ENCODE measurements at regions not wholly inside any gene's neighbourhood (a gene's known extent, or its start where the extent isn't known, plus 50 kb on each side); places are given as distances from the start of the nearest gene placed in this dataset.

DNA sequence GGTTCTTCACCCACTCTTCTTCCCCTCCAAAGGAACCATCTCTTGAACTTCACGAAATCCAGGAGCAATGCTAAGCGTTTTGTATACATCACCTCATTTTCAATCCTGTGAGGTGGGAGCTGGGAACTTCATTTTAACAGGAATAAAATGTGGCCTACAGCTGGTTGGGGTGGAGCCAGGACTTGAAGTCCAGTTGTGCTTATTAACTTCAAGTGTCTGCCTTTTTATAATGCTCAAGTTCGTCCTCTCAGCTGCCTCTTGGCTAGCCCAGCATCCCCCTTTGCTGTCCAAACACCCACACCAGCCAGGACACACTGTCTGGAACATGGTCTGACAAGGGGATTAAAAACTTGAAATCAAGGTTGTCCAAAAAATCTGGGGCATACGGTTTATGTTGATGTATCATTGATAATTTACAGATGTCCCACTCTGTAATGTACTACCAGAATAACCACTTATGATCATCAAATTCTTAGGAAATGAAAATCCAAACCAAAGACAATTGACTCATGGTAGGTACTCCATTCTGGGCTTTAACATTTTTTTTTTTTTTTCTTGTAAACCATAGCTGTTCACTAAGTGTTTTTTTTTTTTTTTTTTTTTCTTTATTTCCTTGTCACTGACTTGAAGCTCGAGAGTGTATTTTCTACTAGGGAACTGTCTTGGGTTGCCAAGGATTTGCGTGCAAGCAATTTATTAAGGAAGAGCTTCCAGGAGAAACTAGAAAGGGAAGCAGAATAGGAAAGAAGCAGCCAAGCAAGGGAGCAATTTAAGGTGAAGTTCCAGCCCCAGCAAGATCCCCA is 252.3 kb downstream of the EFCAB11 start:
- H3K9me2 ChIP-seq (ENCODE audit: insufficient read depth, low read length): no peaks in the 10 kb centered on the region
- no peak overlapping the region for H3K4me2 ChIP-seq (ENCODE audit: low read length)
- no peaks in the 10 kb centered on the region for H3F3A ChIP-seq (ENCODE audit: insufficient read depth, low read length, poor library complexity, severe bottlenecking)
- H4K20me1 ChIP-seq (ENCODE audit: insufficient read depth): no peaks in the 10 kb centered on the region
- no peaks in the 10 kb centered on the region for H3K27me3 ChIP-seq (ENCODE audit: insufficient read depth, low read depth, low read length)
- no peaks in the 10 kb centered on the region for H3K79me2 ChIP-seq (replicated peaks; ENCODE audit: insufficient read depth, low read length)
- peak overlapping the region; percentile 5 for H3K27ac ChIP-seq (ENCODE audit: low read length)
- peak overlapping the region; percentile 21 for H2AFZ ChIP-seq (ENCODE audit: low read depth, low read length)
- no peaks in the 10 kb centered on the region for H3K36me3 ChIP-seq (ENCODE audit: insufficient read depth, low read length)
- no peaks in the 10 kb centered on the region for H3K9me3 ChIP-seq (ENCODE audit: low read length)
- H3K4me3 ChIP-seq (ENCODE audit: low read length): peak overlapping the region; percentile 68
- peak overlapping the region; percentile 38 for H3K9ac ChIP-seq (ENCODE audit: low read length)
- no peak for TF ChIP-seq TAF1 (IDR thresholded peaks at IDR 0.05; ENCODE audit: low read depth)
- TF ChIP-seq MXI1 (conservative IDR thresholded peaks at IDR 0.05; ENCODE audit: poor library complexity, severe bottlenecking): no peak
- TF ChIP-seq, protein P1, sequence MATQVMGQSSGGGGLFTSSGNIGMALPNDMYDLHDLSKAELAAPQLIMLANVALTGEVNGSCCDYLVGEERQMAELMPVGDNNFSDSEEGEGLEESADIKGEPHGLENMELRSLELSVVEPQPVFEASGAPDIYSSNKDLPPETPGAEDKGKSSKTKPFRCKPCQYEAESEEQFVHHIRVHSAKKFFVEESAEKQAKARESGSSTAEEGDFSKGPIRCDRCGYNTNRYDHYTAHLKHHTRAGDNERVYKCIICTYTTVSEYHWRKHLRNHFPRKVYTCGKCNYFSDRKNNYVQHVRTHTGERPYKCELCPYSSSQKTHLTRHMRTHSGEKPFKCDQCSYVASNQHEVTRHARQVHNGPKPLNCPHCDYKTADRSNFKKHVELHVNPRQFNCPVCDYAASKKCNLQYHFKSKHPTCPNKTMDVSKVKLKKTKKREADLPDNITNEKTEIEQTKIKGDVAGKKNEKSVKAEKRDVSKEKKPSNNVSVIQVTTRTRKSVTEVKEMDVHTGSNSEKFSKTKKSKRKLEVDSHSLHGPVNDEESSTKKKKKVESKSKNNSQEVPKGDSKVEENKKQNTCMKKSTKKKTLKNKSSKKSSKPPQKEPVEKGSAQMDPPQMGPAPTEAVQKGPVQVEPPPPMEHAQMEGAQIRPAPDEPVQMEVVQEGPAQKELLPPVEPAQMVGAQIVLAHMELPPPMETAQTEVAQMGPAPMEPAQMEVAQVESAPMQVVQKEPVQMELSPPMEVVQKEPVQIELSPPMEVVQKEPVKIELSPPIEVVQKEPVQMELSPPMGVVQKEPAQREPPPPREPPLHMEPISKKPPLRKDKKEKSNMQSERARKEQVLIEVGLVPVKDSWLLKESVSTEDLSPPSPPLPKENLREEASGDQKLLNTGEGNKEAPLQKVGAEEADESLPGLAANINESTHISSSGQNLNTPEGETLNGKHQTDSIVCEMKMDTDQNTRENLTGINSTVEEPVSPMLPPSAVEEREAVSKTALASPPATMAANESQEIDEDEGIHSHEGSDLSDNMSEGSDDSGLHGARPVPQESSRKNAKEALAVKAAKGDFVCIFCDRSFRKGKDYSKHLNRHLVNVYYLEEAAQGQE (IDR thresholded peaks at IDR 0.05; ENCODE audit: borderline replicate concordance): peak; percentile 53
- TF ChIP-seq RAD21 (conservative IDR thresholded peaks at IDR 0.05): no peak
- TF ChIP-seq EZH2 (IDR thresholded peaks at IDR 0.05; ENCODE audit: borderline replicate concordance, insufficient read depth, low read length, poor library complexity, severe bottlenecking): no peak

DNA sequence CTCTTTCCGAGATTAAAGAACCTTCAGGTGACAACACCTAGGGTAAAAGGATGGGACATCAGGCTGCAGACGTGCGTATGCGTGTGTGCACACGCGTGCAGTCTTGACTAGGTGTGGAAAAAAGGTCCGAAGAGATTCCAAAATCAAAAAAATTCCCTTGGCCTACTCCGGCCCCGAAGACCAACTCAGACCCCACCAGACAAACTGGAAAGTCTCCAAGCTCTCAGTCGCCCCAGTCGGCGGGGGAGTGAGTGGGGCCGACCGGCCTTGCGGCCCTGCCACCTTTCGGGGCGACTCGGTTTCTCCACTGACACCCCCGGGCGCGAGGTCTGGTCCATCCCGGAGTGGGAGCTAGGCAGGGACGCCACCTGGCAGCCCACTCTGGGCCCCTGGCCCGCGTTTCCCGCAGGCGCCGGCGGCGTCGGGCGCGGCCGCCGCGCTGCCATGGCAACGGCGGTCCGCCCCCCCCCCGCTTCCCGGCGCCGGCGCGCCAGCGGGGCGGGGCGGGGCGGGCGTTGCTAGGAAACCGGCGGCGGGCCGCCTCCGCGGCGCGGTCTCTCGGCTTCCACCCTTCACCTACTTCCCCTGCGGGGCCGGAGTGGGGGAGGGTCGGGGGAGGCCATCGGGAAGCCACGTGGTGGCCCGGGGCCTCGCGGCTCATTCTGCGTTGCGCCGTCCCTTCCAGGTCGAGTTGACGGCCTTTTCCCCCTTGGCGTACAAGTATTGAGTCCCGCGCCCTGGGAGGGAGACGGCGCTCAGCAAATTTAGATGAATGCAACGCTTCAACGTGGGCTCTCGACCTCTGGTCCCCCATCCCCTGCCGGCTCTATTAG is 253.1 kb downstream of the EFCAB11 start:
- Histone ChIP-seq H3K9ac (ENCODE audit: low read length) (peak overlapping the region; percentile 49), H3K27ac (ENCODE audit: low read length) (no peak overlapping the region), H3K27me3 (ENCODE audit: insufficient read depth, low read depth, low read length) (no peaks in the 10 kb centered on the region), H3K4me3 (ENCODE audit: low read length) (peak overlapping the region; percentile 68), H2AFZ (ENCODE audit: low read depth, low read length) (peak overlapping the region; percentile 73), H3K36me3 (ENCODE audit: insufficient read depth, low read length) (no peaks in the 10 kb centered on the region), H3K9me2 (ENCODE audit: insufficient read depth, low read length) (no peaks in the 10 kb centered on the region), H3F3A (ENCODE audit: insufficient read depth, low read length, poor library complexity, severe bottlenecking) (no peaks in the 10 kb centered on the region), H3K4me2 (ENCODE audit: low read length) (peak overlapping the region; percentile 35), H4K20me1 (ENCODE audit: insufficient read depth) (no peaks in the 10 kb centered on the region), H3K79me2 (replicated peaks; ENCODE audit: insufficient read depth, low read length) (no peaks in the 10 kb centered on the region), H3K9me3 (ENCODE audit: low read length) (no peaks in the 10 kb centered on the region)
- TF ChIP-seq EZH2 (IDR thresholded peaks at IDR 0.05; ENCODE audit: borderline replicate concordance, insufficient read depth, low read length, poor library complexity, severe bottlenecking) (no peak), RAD21 (conservative IDR thresholded peaks at IDR 0.05) (peak; percentile 16)

DNA sequence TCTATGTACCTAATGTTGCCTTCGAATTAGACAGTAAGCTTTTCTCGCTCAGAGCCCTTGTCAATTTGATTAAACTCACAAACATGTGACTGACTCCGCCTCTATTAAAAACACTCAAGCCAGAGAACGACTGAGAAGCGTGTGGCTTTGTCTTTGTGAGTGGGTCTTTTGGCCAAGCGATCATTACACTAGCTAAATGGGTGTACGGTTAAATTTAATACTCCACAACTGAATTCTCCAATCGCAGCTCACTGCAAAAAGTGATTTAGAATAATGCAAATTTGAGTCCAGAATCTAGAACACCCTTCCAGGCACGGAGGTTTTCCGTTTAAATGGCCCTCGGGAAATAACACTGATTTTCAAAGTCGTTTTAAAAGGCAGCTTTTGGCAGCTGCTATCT is 253.7 kb downstream of the EFCAB11 start:
- H3K79me2 ChIP-seq (replicated peaks; ENCODE audit: insufficient read depth, low read length): no peaks in the 10 kb centered on the region
- H3F3A ChIP-seq (ENCODE audit: insufficient read depth, low read length, poor library complexity, severe bottlenecking): no peaks in the 10 kb centered on the region
- H4K20me1 ChIP-seq (ENCODE audit: insufficient read depth): no peaks in the 10 kb centered on the region
- peak overlapping the region; percentile 68 for H3K4me3 ChIP-seq (ENCODE audit: low read length)
- no peaks in the 10 kb centered on the region for H3K36me3 ChIP-seq (ENCODE audit: insufficient read depth, low read length)
- no peak overlapping the region for H2AFZ ChIP-seq (ENCODE audit: low read depth, low read length)
- H3K9me3 ChIP-seq (ENCODE audit: low read length): no peaks in the 10 kb centered on the region
- no peaks in the 10 kb centered on the region for H3K9me2 ChIP-seq (ENCODE audit: insufficient read depth, low read length)
- TF ChIP-seq, protein P1 (IDR thresholded peaks at IDR 0.05; ENCODE audit: borderline replicate concordance): no peak
- no peak for TF ChIP-seq SMC3 (conservative IDR thresholded peaks at IDR 0.05; ENCODE audit: poor library complexity)
- TF ChIP-seq EZH2 (IDR thresholded peaks at IDR 0.05; ENCODE audit: borderline replicate concordance, insufficient read depth, low read length, poor library complexity, severe bottlenecking): no peak
- no peak for TF ChIP-seq POLR2AphosphoS5 (IDR thresholded peaks at IDR 0.05)
- TF ChIP-seq, protein P2, sequence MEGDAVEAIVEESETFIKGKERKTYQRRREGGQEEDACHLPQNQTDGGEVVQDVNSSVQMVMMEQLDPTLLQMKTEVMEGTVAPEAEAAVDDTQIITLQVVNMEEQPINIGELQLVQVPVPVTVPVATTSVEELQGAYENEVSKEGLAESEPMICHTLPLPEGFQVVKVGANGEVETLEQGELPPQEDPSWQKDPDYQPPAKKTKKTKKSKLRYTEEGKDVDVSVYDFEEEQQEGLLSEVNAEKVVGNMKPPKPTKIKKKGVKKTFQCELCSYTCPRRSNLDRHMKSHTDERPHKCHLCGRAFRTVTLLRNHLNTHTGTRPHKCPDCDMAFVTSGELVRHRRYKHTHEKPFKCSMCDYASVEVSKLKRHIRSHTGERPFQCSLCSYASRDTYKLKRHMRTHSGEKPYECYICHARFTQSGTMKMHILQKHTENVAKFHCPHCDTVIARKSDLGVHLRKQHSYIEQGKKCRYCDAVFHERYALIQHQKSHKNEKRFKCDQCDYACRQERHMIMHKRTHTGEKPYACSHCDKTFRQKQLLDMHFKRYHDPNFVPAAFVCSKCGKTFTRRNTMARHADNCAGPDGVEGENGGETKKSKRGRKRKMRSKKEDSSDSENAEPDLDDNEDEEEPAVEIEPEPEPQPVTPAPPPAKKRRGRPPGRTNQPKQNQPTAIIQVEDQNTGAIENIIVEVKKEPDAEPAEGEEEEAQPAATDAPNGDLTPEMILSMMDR (IDR thresholded peaks at IDR 0.05; ENCODE audit: poor library complexity, severe bottlenecking): no peak
- no peak for TF ChIP-seq RAD21 (conservative IDR thresholded peaks at IDR 0.05)
- H3K27ac ChIP-seq (ENCODE audit: low read length): no peak overlapping the region
- no peaks in the 10 kb centered on the region for H3K27me3 ChIP-seq (ENCODE audit: insufficient read depth, low read depth, low read length)
- H3K9ac ChIP-seq (ENCODE audit: low read length): no peak overlapping the region
- peak overlapping the region; percentile 35 for H3K4me2 ChIP-seq (ENCODE audit: low read length)

All from neural cell (in vitro differentiated cells).